OCI-LY1 (cell line): ENCODE measurements at regions not wholly inside any gene's neighbourhood (a gene's known extent, or its start where the extent isn't known, plus 50 kb on each side); places are given as distances from the start of the nearest gene placed in this dataset.

Experiments used
- EZH2 ChIP-seq: fragments of 200-600 bp; sonication (generic), shearing (Covaris generic); IDR thresholded peaks from 2 replicates; pipeline ENCODE4 v1.8.0; 2017; ENCODE audit warnings: borderline replicate concordance, mixed run types, mild to moderate bottlenecking, antibody characterized with exemption, low read length, moderate library complexity, mixed read lengths
- TF ChIP-seq, protein P1 (sequence below): fragments of 200-600 bp; sonication (generic), shearing (Covaris generic); IDR thresholded peaks from 2 replicates; pipeline ENCODE4 v1.5.1; 2017; ENCODE audit warnings: mild to moderate bottlenecking, antibody characterized with exemption, low read length, moderate library complexity, mixed read lengths

DNA sequence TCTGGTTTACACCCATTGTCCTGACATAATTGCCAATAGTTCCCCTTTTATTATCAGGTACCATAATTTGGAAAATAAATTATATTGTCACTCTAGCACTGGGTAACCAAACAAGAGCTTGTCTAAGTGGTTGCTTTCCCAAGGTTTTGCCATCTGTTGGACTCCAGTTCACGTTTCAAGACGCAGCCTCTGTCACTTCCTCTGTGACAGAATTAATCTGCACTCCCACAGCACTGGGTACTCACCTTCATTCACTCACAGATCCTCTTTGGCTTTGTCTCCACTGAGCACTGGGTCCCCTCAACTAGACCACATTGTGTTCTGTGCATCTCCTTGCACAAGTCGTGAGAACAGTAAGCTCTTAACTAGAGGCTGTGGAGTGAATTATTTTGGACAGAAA is 123.6 kb upstream of the JUN start:
- TF ChIP-seq, protein P1, sequence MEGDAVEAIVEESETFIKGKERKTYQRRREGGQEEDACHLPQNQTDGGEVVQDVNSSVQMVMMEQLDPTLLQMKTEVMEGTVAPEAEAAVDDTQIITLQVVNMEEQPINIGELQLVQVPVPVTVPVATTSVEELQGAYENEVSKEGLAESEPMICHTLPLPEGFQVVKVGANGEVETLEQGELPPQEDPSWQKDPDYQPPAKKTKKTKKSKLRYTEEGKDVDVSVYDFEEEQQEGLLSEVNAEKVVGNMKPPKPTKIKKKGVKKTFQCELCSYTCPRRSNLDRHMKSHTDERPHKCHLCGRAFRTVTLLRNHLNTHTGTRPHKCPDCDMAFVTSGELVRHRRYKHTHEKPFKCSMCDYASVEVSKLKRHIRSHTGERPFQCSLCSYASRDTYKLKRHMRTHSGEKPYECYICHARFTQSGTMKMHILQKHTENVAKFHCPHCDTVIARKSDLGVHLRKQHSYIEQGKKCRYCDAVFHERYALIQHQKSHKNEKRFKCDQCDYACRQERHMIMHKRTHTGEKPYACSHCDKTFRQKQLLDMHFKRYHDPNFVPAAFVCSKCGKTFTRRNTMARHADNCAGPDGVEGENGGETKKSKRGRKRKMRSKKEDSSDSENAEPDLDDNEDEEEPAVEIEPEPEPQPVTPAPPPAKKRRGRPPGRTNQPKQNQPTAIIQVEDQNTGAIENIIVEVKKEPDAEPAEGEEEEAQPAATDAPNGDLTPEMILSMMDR: no peak
- no peak for TF ChIP-seq EZH2
